ENCODE measurements at regions not wholly inside any gene's neighbourhood (a gene's known extent, or its start where the extent isn't known, plus 50 kb on each side); places are given as distances from the start of the nearest gene placed in this dataset.

DNA sequence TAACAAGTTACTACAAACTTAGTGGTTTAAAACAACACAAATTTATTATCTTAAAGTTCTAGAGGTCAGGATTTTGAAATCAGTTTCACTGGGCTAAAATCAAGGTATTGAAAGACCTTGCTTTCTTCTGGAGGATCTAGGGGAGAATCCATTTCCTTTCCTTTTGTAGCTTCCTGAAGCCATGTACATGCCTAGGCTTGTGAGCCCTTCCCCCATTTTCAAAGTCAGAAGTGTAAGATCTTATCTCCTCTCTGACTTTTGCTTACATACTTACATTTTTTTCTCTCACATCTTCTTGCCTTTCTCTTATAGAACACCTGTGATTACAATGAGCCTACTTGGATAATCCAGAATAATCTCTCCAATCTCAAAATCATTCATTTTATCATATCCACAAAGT, 78.7 kb upstream of the MBOAT2 start:
- DNase-seq (ENCODE audit: low read depth in 2 of 2): no peak

DNA sequence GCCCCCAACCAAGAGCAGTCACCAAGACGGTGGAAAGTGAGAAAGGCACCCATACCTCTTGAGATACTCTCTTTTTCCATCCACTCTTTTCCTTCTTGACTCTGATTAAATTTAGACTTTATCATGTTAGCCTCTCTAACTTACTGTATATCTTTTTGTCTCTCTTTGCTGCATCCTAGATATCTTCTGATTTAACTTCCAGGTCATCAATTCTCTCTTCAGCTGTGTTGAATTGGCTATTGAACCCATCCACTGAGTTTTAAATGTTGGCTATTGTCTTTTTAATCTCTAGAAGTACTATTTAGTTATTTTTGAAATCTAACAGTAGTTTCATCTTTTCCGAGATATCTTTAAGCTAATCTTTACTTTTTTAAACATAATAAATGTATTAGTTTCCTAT, 78.3 kb upstream of the MBOAT2 start:
- DNase-seq (ENCODE audit: low read depth in 2 of 2): no peak

DNA sequence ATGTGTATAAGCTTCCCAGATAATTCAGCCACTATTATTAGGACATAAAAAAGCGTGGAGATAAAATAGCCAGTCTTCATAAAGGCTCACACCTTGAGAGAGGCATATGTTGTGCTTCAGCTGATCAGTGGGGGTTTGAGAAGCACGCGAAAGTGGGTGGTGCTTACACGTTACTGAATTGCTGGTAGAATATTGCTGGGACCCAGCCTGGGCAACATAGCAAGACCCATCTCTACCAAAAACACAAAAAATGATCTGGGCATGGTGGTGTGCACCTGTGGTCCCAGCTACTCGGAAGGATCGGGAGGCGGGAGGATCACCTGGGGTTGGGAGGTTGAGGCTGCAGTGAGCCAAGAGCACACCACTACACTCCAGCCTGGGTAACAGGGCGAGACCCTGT, 74.9 kb upstream of the MBOAT2 start:
- DNase-seq (ENCODE audit: low read depth in 2 of 2): no peak

DNA sequence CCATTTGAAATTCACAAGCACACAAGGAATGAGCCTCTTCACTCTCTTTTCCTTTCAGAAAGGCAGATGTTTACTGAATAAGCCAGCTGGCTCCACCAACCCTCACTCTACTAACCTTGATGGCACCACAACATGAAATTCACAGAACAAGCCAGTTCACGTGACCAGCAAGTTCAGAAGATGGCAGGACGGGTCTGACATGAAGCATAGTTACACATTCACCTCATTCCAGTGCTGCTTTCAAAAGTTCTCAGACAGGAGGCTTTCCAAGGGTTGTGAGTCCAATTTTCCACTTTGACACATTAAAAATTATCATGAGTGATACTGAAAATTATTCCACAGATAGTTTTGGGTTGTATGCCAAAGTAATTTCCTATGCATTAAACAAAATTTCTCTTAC, 74.2 kb upstream of the MBOAT2 start:
- no peak for DNase-seq (ENCODE audit: low read depth in 2 of 2)

DNA sequence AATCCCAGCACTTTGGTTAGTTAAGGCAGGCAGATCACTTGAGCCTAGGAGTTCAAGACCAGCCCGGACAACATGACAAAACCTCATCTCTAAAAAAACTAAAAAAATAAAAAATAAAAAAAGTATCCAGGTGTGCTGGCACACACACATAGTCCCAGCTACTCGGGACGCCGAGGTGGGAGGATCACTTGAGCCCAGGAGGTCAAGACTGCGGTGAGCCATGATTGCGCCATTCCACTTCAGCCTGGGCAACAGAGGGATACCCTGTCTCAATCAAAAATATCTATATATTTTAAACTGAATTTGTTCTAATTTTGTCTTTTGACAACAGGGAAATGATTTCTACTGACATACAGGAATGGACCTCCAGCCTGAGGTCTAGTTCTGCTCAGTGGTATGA, 73.3 kb upstream of the MBOAT2 start:
- no peak for DNase-seq (ENCODE audit: low read depth in 2 of 2)

DNA sequence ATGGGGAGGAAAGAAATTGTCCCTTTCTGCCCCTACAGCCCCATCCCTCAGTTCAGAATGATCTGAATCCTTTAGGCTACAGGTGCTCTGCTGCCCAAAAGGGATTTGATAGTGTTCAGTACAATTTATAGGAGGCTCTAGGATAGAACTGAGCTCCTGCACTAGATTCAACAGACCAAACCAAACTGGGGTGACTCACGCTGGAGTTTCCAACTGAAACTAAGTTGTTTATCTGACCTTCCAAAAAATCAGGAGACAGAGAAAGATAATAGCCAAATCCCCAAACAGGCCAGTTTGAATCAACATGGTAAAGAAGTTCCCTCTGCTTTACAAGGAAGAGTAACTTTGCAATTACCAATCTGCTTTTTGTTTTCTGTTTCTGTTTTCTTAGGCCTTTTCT, 72.7 kb upstream of the MBOAT2 start:
- DNase-seq (ENCODE audit: low read depth in 2 of 2): no peak

DNA sequence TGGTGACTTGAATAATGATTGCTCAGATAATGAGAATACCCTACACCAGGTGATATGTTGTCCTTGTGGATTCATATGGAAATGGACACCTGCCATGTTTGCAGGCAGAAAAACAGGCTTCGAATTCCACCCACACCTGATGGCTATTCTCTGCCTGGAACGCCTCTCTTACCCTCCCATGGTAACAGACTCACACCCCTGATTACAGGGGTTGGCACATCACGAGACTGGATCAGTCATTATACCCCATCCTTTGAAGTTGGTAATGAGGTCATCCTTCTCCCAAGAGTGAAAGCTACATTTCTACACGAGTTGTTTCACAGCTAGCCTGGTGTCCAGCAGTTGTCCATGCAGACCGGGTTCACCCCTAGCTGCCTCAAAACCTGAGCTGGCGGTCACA, 71.4 kb upstream of the MBOAT2 start:
- DNase-seq (ENCODE audit: low read depth in 2 of 2): no peak

DNA sequence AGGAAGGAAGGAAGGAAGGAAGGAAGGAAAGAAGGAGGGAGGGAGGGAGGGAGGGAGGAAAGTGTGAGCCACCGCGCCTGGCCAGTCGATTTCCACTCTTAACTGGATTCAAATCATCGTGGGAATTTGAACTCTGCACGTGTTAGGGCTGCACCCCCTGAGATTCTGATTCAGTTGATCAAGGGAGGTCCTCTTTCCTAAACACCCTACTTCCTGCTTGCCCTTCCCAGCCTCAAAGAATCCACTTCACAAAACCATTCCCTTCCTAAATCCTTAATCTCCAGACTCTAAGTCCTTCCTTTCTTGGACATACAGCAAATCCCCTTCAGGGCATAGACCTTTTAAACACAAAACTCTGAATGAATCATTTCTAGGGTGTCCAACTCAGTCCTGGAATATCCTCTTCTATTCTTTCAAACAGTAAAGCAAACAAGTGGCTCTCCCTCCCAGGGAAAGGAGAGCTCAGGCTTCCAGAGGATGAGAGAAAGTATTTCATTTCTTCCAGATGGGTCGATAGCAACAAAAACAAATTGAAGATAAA, 68.2 kb upstream of the MBOAT2 start:
- DNase-seq (ENCODE audit: low read depth in 2 of 2): no peak

DNA sequence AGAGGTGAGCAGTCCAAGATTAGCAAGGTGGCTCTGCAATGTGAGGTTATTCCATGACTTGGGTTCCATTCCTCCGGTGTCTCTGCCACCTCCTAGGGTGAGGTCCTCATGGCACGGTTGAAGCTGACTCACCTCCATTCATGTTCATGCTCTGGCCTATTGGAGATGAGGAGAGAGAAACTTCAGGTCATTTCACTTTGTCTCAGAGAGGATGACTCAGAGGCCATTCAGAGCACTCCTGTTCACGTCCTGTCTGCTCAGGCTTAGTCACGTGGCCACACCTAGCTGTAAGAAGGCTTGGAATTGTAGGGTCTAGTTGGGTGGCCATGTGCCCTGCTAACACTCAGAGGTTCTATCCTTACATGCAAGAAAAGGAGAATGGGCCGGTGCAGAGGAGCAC, 67.5 kb upstream of the MBOAT2 start:
- DNase-seq (ENCODE audit: low read depth in 2 of 2): peak in 1 of 2 donors; percentile 4

DNA sequence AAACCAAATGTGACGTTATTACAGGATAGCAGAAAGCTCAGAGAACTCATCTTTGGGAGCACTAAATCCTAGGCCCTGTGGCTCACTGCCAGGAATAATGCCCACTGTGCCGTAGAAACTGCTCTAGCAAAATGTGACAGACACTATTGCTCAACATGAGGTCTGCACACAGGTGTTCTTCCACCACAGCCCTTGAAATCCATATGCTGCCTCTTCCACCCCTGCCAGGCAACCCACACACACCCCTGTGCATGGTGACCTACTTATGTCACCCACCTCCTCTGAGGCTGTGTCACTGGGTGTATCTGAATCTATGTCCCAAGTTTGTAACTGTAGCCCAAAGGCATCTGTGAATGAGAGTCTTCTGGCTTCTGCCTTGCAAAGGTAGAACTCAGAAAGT, 66.1 kb upstream of the MBOAT2 start:
- DNase-seq (ENCODE audit: low read depth in 2 of 2): no peak

DNA sequence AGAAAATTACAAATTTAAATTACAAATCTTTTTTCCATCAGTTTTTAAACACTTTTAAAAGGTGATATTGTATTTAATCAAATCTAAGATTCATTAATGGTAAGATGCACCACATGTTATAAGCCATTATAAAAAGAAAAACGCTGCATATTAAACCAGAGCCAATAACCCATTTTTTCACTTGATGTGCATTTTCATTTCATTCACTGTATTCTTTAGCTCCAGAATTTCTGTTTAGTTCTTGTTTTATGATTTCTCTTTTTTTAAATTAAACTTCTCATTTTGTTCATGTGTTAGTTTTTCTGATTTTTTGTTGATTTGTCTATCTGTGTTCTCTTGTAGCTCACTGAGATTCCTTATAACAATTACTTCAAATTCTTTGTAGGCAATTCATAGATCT, 62.4 kb upstream of the MBOAT2 start:
- DNase-seq (ENCODE audit: low read depth in 2 of 2): no peak

DNA sequence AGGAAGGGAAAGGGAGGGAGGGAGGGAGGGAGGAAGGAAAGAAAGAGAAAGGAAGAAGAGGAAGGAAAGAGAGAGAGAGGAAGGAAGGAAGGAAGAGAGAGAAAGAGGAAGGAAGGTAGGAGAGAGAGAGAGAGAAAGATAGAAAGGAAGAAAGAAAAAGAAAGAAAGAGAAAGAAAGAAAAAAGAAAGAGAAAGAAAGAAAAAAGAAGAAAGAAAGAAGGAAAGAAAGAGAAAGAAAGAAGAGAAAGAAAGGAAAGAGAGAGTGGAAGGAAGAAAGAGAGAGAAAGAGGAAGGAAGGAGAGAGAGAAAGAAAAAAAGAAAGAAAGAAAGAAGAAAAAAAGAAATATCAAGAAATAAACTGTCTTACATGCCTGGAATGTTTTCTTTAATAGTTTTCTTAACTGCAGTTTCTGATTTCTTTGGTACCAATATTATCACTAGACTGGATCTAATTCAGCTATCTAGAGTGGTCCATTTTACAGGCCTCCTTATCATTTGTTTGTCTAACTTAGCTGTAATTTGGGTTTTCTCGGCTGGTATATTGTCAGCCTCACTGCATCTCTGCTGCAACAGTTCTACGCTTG, 59.6 kb upstream of the MBOAT2 start:
- no peak for DNase-seq (ENCODE audit: low read depth in 2 of 2)

DNA sequence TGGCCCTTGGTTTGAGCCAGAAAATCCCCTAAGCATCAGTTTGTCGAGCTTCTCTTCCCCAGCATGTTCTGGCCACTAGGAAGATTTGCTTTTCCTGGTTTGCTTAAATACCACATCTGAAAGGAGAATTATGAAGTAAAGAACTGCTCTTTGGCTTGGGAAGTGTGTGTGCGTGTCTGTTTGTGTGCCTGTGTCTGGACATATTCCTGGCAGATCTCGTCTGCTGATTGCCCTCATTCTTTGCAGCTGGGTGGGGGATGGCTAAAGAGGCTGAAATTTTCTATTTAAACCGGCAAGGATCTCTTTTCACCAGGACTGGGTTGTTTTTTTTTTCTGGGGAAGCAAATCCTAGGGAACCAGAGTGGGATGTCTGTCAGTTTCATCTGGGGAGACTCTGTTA, 57.3 kb upstream of the MBOAT2 start:
- no peak for DNase-seq (ENCODE audit: low read depth in 2 of 2)

DNA sequence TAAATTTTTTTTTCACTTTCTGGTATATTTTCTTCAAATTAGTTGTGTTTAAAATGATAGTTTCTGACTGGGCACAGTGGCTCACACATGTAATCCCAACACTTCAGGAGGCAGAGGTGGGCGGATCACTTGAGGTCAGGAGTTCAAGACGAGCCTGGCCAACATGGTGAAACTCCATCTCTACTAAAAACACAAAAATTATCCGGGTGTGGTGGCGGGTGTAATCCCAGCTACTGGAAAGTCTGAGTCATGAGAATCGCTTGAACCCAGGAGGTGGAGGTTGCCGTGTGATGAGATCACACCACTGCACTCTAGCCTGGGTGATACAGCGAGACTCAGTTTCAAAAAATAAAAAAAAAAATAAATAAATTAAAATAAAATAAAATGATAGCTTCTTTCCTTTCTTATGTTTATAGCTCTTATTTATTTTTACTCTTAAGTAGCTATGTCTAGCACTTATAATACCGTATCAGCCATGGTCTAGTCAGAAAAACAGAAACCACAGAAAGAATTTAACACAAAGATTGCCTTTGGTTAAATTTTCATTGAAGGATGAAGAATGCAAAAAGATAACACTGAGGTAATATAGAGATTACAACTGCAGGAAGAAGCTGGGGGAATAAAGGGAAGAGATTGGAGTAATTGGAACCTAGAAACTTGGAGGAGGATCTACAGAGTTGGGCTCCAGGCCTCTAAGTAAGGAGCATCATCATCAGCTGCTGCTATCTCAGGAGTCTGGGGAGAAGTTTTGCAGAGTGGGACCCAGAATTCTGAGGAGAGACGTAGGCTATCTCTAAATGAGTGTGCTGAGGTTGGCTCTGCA, 54.7 kb upstream of the MBOAT2 start:
- no peak for DNase-seq (ENCODE audit: low read depth in 2 of 2)

DNA sequence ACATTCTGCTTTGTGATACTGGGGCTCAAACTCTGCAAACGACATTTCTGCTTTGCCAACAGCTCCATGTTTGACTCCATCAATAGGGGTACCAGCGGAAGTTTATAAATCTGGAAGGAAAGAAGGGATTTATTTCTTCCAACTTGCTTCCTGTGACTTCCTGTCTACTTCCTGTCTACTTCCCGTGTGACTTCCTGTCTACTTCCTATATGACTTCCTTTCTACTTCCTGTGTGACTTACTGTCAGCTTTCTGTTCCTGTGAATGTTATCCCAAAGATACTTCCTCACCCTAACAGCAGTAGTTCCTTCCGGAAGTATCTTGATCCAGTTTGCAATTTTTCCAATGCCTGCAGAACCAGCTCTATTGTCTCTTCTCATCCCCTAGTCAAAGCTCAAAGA, 52.0 kb upstream of the MBOAT2 start:
- no peak for DNase-seq (ENCODE audit: low read depth in 2 of 2)

DNA sequence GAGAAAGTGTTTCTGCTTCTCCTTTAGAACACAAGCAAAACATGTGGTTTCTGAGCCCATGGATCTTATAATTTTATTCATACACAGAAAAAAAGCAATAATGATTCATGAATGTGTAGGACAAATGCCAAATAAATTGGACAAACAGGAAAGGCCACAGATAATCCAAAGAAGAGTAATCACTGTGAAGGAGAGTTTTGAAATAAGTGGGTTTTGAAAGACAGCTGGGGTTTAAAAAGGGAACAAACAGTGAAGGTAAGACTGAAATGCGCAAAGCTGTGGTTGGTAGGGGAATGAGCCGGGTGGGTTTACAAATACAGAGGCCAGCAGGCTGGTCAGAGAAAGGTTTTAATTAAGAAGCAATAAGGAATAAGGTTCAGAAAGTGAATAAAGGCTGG, 50.0 kb upstream of the MBOAT2 start:
- DNase-seq (ENCODE audit: low read depth in 2 of 2): no peak

Measured in stimulated activated CD8-positive, alpha-beta memory T cell treated with anti-CD3 and anti-CD28 coated beads, Interleukin-15, amount 100 ng/mL, for 48 hours (primary cell).